Uterus (tissue), 3 donors: ENCODE measurements at regions not wholly inside any gene's neighbourhood (a gene's known extent, or its start where the extent isn't known, plus 50 kb on each side); places are given as distances from the start of the nearest gene placed in this dataset.

Experiments
- DNase-seq, 2 donors: peaks; one replicate each; pipeline ENCODE4 v3.0.0-alpha.2; 2019 to 2020
- H3K27ac ChIP-seq, 2 donors: fragments of 200-600 bp; sonication (generic); 1 replicate in 1 of 2; 2 replicates in 1 of 2; pipeline ENCODE4 v1.5.1; 2016 to 2018
- H3K27me3 ChIP-seq, 2 donors: fragments of 200-600 bp; sonication (generic); one replicate each; pipeline ENCODE4 v1.5.1; 2018 to 2019; ENCODE audit warnings: control low read depth in 1 of 2
- H3K36me3 ChIP-seq, 2 donors: fragments of 200-600 bp; sonication (generic); one replicate each; pipeline ENCODE4 v1.5.1; 2019; ENCODE audit warnings: control low read depth in 1 of 2
- H3K4me1 ChIP-seq, 2 donors: fragments of 200-600 bp; sonication (generic); one replicate each; pipeline ENCODE4 v1.5.1; 2018 to 2019; ENCODE audit warnings: control low read depth in 1 of 2
- H3K4me3 ChIP-seq, 2 donors: fragments of 200-600 bp; sonication (generic); 1 replicate in 1 of 2; 2 replicates in 1 of 2; pipeline ENCODE4 v1.5.1; 2018 to 2019; ENCODE audit warnings: mild to moderate bottlenecking in 1 of 2
- H3K9me3 ChIP-seq, 2 donors: fragments of 200-600 bp; sonication (generic); one replicate each; pipeline ENCODE4 v1.5.1; 2019; ENCODE audit warnings: control low read depth in 1 of 2
- POLR2A ChIP-seq, 2 donors: fragments of 450-650 bp; IDR thresholded peaks; one replicate each; pipeline ENCODE4 v1.6.1; 2016; ENCODE audit warnings: antibody characterized with exemption in 2 of 2, mild to moderate bottlenecking in 1 of 2, moderate library complexity in 1 of 2
- intact Hi-C: fragments of 100-400 bp; cut with DNase I; formaldehyde crosslinking; loops from one replicate; pipeline ENCODE4 v1.15.1; 2023; ENCODE audit warnings: low total_unique reads
- TF ChIP-seq, protein P1 (sequence below), 4 experiments: fragments of 200-600 bp in 2 of 4; fragments of 450-650 bp in 2 of 4; sonication (generic) in 2 of 4; IDR thresholded peaks; one replicate each; pipeline ENCODE4 v1.5.1; 2016 to 2019; ENCODE audit warnings: antibody characterized with exemption in 4 of 4, mild to moderate bottlenecking in 2 of 4, moderate library complexity in 1 of 4
- donor health status: DM: yes; HTN: yes; CAD: no.

DNA sequence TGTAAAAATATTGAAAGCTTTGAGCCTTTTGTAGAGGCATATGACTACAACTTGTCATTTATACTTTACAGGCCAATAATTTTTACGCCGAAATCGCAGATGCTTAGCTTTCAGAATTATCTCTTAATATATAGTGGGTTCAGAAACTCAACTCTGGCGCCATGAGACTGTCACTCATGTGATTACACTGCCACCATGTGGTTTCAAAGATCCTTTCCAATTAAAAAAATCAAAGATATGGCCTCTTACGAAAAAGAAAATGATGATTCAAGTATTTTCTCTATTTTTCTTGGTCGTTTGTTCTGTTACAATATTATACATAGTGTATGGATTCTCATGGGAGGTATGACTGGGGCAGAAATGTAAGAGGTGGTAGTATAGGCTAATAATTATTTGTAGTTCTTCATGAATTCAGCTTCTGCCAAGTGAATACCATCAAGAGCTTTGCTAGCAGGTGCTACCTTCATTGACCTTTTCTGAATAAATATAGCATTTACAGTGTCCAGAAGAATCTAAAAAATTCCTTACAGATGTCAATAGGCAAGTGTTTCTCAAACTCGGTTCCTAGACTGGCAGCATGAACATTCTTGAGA, 751.7 kb upstream of the GOLIM4 start:
- no peak for DNase-seq
- Histone ChIP-seq H3K27me3 (no peaks in the 10 kb centered on the region), H3K4me3 (no peak overlapping the region), H3K36me3 (no peaks in the 10 kb centered on the region), H3K27ac (no peak overlapping the region), H3K9me3 (no peaks in the 10 kb centered on the region), H3K4me1 (no peaks in the 10 kb centered on the region)
- no peak for TF ChIP-seq POLR2A (IDR thresholded peaks at IDR 0.05)
- TF ChIP-seq, protein P1, sequence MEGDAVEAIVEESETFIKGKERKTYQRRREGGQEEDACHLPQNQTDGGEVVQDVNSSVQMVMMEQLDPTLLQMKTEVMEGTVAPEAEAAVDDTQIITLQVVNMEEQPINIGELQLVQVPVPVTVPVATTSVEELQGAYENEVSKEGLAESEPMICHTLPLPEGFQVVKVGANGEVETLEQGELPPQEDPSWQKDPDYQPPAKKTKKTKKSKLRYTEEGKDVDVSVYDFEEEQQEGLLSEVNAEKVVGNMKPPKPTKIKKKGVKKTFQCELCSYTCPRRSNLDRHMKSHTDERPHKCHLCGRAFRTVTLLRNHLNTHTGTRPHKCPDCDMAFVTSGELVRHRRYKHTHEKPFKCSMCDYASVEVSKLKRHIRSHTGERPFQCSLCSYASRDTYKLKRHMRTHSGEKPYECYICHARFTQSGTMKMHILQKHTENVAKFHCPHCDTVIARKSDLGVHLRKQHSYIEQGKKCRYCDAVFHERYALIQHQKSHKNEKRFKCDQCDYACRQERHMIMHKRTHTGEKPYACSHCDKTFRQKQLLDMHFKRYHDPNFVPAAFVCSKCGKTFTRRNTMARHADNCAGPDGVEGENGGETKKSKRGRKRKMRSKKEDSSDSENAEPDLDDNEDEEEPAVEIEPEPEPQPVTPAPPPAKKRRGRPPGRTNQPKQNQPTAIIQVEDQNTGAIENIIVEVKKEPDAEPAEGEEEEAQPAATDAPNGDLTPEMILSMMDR (IDR thresholded peaks at IDR 0.05) = peak in 3 of 4 experiments; percentile 23 to 30 (median 28)
- intact Hi-C loops = no loop called here

DNA sequence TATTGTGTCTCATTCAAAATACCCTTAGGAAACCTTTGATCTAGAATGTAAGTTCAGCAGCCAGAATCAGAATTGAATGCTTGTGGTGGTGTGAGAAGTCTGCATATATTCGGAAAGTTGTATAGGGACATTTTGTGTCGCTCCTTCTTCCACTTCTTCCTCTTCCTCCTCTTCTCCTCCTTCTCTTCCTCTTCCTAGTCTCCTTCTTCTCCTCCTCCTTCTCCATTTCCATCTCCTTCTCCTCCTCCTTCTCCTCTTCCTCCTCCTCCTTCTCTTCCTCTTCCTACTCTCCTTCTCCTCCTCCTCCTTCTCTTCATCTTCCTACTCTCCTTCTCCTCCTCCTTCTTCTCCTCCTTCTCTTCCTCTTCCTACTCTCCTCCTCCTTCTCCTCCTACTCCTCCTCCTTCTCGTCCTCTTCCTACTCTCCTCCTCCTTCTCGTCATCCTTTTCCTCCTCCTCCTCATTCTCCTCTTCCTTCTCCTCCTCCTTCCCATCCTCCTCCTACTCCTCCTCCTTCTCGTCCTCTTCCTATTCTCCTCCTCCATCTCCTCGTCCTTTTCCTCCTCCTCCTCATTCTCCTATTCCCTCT, 749.3 kb upstream of the GOLIM4 start:
- Histone ChIP-seq H3K4me1 (no peaks in the 10 kb centered on the region), H3K9me3 (no peaks in the 10 kb centered on the region), H3K36me3 (no peaks in the 10 kb centered on the region), H3K27ac (no peak overlapping the region), H3K4me3 (no peak overlapping the region), H3K27me3 (no peaks in the 10 kb centered on the region)
- no peak for TF ChIP-seq POLR2A (IDR thresholded peaks at IDR 0.05)
- TF ChIP-seq, protein P1 (IDR thresholded peaks at IDR 0.05) = no peak
- no peak for DNase-seq
- intact Hi-C loops = no loop called here

DNA sequence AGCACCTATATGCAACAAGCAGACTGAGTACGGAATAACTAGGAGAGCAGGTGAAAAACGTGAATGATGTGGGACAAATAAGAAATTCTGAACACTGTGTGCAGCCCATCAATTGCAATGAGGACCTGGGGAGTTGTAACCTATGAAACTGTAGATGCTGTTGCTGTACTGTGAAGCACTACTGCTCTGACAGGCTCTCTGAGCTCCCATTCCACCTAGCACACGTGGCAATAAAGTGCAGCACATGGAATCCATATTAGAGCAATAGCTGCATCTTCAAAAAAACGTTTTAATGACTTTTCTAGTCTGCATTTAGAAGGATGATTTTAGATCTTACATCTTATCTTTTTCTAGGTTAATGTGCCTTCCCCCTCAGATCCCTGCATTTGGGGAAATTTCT, 748.7 kb upstream of the GOLIM4 start:
- intact Hi-C loops = no loop called here
- no peak for DNase-seq
- Histone ChIP-seq H3K4me1 (no peaks in the 10 kb centered on the region), H3K27ac (no peak overlapping the region), H3K9me3 (no peaks in the 10 kb centered on the region), H3K4me3 (no peak overlapping the region), H3K27me3 (no peaks in the 10 kb centered on the region), H3K36me3 (no peaks in the 10 kb centered on the region)
- TF ChIP-seq POLR2A (IDR thresholded peaks at IDR 0.05) = no peak
- TF ChIP-seq, protein P1 (IDR thresholded peaks at IDR 0.05) = no peak

DNA sequence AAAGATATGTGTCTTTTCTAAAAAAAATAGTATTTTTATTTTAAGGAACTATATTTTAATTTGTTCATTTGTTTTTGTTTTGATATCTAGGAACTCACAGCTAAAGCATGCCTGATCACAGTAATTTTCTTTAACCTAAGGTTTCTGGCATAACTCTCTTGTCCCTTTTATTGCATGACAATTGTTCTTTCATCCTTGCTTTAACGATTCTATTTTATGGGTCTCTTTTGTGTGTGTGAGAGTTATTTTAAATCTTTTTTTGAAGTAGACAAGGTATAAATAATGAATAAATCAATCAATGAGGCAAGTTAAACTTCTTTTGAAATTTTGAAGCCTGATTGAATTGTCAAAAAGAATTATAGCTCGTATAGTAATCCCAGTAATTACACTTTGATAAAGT, 747.8 kb upstream of the GOLIM4 start:
- DNase-seq = no peak
- no peak overlapping the region for H3K4me3 ChIP-seq
- intact Hi-C loops = no loop called here
- H3K9me3 ChIP-seq = no peaks in the 10 kb centered on the region
- H3K4me1 ChIP-seq = no peaks in the 10 kb centered on the region
- TF ChIP-seq, protein P1 (IDR thresholded peaks at IDR 0.05) = no peak
- no peaks in the 10 kb centered on the region for H3K27me3 ChIP-seq
- no peaks in the 10 kb centered on the region for H3K36me3 ChIP-seq
- H3K27ac ChIP-seq = no peak overlapping the region

DNA sequence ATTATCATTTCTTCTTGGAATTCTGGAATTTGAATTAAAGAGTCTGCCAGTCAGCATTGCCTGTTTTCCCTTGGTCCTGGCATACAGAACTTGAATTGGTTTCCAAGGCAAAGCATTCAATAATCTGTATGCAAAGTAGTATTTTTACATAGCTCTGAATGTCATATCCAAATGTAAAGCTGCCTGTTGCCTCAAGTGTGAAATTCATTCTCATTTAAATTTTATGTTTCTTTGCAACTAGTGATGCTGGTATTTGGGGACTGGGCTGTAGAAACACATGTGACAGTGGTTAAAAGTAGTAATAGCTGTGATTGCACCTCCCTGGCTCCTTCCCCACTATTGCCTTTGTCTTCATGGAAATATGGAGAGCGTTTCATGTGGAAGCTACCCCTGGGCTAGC, 743.9 kb upstream of the GOLIM4 start:
- Histone ChIP-seq H3K27ac (no peak overlapping the region), H3K27me3 (no peaks in the 10 kb centered on the region), H3K4me3 (no peak overlapping the region), H3K4me1 (no peaks in the 10 kb centered on the region), H3K9me3 (no peaks in the 10 kb centered on the region), H3K36me3 (no peaks in the 10 kb centered on the region)
- TF ChIP-seq, protein P1 (IDR thresholded peaks at IDR 0.05) = no peak
- DNase-seq = no peak
- intact Hi-C loops = no loop called here
